OCI-LY1 (cell line): ENCODE measurements at regions not wholly inside any gene's neighbourhood (a gene's known extent, or its start where the extent isn't known, plus 50 kb on each side); places are given as distances from the start of the nearest gene placed in this dataset.

ENCODE experiments used
- CTCF ChIP-seq: fragments of 200-600 bp; sonication (generic), shearing (Covaris generic); IDR thresholded peaks from 2 replicates; pipeline ENCODE4 v1.5.1; 2017; ENCODE audit warnings: mild to moderate bottlenecking, antibody characterized with exemption, low read length, moderate library complexity, mixed read lengths
- EZH2 ChIP-seq: fragments of 200-600 bp; sonication (generic), shearing (Covaris generic); IDR thresholded peaks from 2 replicates; pipeline ENCODE4 v1.8.0; 2017; ENCODE audit warnings: borderline replicate concordance, mixed run types, mild to moderate bottlenecking, antibody characterized with exemption, low read length, moderate library complexity, mixed read lengths

GRCh38 chr11:112316971-112317370 lies 56.3 kb upstream of the PLET1 start:
- TF ChIP-seq CTCF (no peak), EZH2 (no peak)
